ENCODE measurements at regions not wholly inside any gene's neighbourhood (a gene's known extent, or its start where the extent isn't known, plus 50 kb on each side); places are given as distances from the start of the nearest gene placed in this dataset.

DNA sequence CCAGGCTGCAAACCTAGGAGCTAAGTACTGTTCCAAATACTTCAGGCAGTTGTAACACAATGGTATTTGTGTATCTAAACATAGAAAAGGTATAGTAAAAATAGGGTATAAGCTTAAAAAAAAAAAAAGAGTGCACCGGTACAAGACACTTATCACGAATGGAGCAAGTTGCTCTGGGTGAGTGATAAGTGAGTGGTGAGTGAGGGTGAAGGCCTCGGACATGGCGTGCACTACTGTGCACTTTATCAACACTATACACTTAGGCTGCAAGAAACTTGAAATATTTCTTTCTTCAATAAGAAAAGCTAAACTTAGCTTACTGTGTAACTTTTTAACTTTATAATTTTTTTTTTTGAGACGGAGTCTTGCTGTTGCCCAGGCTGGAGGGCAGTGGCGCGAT, 159.5 kb upstream of the PDE10A start:
- TF ChIP-seq, protein P1, sequence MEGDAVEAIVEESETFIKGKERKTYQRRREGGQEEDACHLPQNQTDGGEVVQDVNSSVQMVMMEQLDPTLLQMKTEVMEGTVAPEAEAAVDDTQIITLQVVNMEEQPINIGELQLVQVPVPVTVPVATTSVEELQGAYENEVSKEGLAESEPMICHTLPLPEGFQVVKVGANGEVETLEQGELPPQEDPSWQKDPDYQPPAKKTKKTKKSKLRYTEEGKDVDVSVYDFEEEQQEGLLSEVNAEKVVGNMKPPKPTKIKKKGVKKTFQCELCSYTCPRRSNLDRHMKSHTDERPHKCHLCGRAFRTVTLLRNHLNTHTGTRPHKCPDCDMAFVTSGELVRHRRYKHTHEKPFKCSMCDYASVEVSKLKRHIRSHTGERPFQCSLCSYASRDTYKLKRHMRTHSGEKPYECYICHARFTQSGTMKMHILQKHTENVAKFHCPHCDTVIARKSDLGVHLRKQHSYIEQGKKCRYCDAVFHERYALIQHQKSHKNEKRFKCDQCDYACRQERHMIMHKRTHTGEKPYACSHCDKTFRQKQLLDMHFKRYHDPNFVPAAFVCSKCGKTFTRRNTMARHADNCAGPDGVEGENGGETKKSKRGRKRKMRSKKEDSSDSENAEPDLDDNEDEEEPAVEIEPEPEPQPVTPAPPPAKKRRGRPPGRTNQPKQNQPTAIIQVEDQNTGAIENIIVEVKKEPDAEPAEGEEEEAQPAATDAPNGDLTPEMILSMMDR (IDR thresholded peaks at IDR 0.05) = no peak
- no peak for TF ChIP-seq POLR2AphosphoS5 (IDR thresholded peaks at IDR 0.05)
- TF ChIP-seq POLR2A (IDR thresholded peaks at IDR 0.05; ENCODE audit: low read depth) = no peak
- TF ChIP-seq EP300 (IDR thresholded peaks at IDR 0.05) = no peak

All from esophagus muscularis mucosa (tissue), 4 donors.